ENCODE measurements at regions not wholly inside any gene's neighbourhood (a gene's known extent, or its start where the extent isn't known, plus 50 kb on each side); places are given as distances from the start of the nearest gene placed in this dataset. TPM values are rescaled to one million over a fixed set of nuclear protein-coding genes. Genes with fewer than 3 reads are reported as not detected.

DNA sequence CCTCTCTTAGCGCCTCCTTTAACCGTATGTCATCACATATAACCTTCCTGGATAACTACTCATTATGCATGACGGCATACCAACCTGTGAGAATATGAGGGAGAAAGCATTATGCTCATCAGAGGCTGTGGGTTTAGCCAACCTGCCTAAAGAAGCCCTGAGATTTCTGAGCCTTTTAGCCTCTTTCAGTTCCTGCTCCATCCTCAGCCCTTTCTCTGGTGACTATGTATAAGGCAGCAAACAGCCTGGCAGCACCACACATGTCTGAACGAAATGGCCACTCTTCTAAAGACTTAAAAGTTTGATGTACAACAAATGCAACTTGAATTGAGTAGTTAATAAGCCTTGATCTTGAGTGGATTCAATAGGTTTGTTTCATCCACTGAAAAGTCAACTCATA is 64.8 kb upstream of the SOX5 start:
- DNase-seq: no peak
- H3K27me3 Mint-ChIP-seq (ENCODE audit: unreplicated experiment): no peaks in the 10 kb centered on the region
- intact Hi-C loops (cut with micrococcal nuclease; ENCODE audit: unreplicated experiment): loop anchor here (5.0 kb wide), 1 partner anchor 763 kb away; no protein-coding TSS in a partner anchor
- no peak overlapping the region for H3K27ac Mint-ChIP-seq (ENCODE audit: unreplicated experiment)
- no peaks in the 10 kb centered on the region for H3K36me3 Mint-ChIP-seq (ENCODE audit: insufficient read depth, unreplicated experiment)
- CTCF ChIA-PET: interaction anchor here (0.6 kb wide), 1 partner anchor 222 kb away, joined by 5 read pairs; no protein-coding TSS in a partner anchor
- no peaks in the 10 kb centered on the region for H3K4me1 Mint-ChIP-seq (ENCODE audit: low read depth, unreplicated experiment)
- H3K4me3 Mint-ChIP-seq (ENCODE audit: low read depth, unreplicated experiment): no peak overlapping the region
- peaks cover 7% of the 10 kb centered on the region for H3K9me3 Mint-ChIP-seq (ENCODE audit: low read depth, unreplicated experiment)
- BruUV-seq (replicated peaks): no TSS peak
- TF ChIP-seq, protein P1, sequence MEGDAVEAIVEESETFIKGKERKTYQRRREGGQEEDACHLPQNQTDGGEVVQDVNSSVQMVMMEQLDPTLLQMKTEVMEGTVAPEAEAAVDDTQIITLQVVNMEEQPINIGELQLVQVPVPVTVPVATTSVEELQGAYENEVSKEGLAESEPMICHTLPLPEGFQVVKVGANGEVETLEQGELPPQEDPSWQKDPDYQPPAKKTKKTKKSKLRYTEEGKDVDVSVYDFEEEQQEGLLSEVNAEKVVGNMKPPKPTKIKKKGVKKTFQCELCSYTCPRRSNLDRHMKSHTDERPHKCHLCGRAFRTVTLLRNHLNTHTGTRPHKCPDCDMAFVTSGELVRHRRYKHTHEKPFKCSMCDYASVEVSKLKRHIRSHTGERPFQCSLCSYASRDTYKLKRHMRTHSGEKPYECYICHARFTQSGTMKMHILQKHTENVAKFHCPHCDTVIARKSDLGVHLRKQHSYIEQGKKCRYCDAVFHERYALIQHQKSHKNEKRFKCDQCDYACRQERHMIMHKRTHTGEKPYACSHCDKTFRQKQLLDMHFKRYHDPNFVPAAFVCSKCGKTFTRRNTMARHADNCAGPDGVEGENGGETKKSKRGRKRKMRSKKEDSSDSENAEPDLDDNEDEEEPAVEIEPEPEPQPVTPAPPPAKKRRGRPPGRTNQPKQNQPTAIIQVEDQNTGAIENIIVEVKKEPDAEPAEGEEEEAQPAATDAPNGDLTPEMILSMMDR (IDR thresholded peaks at IDR 0.05; ENCODE audit: unreplicated experiment): no peak

DNA sequence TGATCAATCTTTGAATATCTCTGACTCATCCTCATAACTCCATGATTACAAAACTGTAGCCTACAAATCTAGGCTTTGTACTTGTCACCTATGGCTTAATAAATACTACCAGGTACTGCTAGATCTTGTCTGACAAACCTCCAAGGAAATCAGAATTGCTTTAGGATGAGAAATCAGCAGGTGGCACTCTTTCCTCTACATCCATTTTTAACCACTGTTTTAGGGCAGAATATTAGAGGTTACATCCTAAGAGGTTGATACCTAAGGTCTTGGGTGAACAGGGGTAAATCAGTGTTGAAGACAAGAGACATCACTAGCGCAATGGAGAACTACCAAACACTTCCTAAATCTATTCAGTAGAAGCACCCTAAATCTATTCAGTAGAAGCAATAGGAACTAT is 63.1 kb upstream of the SOX5 start:
- CTCF ChIA-PET: no interaction called here
- Mint-ChIP-seq H3K27ac (ENCODE audit: unreplicated experiment) (no peak overlapping the region), H3K9me3 (ENCODE audit: low read depth, unreplicated experiment) (peaks cover 2% of the 10 kb centered on the region), H3K4me3 (ENCODE audit: low read depth, unreplicated experiment) (no peak overlapping the region), H3K4me1 (ENCODE audit: low read depth, unreplicated experiment) (no peaks in the 10 kb centered on the region), H3K36me3 (ENCODE audit: insufficient read depth, unreplicated experiment) (no peaks in the 10 kb centered on the region), H3K27me3 (ENCODE audit: unreplicated experiment) (no peaks in the 10 kb centered on the region)
- BruUV-seq (replicated peaks): no TSS peak
- intact Hi-C loops (cut with micrococcal nuclease; ENCODE audit: unreplicated experiment): loop anchor here (5.0 kb wide), 1 partner anchor 765 kb away; no protein-coding TSS in a partner anchor
- TF ChIP-seq, protein P1 (IDR thresholded peaks at IDR 0.05; ENCODE audit: unreplicated experiment): no peak
- no peak for DNase-seq

DNA sequence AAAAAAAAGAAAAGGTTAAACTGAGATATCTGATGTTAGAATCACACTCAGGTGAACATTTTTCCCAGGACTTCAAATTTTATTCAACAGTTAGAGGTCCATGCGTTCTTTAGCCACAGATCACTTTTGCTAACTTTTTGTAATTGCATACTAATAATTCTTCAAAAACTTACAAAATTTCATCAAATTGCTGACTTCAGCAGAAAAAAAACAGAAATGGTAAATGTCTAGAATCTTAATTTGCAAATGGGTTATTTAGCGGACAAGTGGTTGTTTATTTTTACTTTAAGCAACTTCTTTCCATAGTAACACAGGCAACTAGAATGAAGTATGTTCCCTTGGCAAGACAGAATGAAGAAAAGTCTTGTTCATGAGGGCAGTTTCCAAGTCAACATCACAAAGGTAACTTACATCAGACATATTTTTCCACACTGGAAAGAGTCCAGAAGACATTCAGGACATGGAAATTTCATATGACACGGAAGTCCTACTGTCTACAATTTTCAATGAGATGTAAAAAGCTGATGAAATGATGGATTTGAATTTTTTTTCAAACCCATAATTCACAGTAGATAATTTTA is 62.5 kb upstream of the SOX5 start:
- Mint-ChIP-seq H3K27me3 (ENCODE audit: unreplicated experiment) (no peaks in the 10 kb centered on the region), H3K27ac (ENCODE audit: unreplicated experiment) (no peak overlapping the region), H3K36me3 (ENCODE audit: insufficient read depth, unreplicated experiment) (no peaks in the 10 kb centered on the region), H3K9me3 (ENCODE audit: low read depth, unreplicated experiment) (peaks cover 2% of the 10 kb centered on the region), H3K4me1 (ENCODE audit: low read depth, unreplicated experiment) (no peaks in the 10 kb centered on the region), H3K4me3 (ENCODE audit: low read depth, unreplicated experiment) (no peak overlapping the region)
- CTCF ChIA-PET: no interaction called here
- TF ChIP-seq, protein P1 (IDR thresholded peaks at IDR 0.05; ENCODE audit: unreplicated experiment): no peak
- intact Hi-C loops (cut with micrococcal nuclease; ENCODE audit: unreplicated experiment): loop anchor here (5.0 kb wide), 1 partner anchor 765 kb away; no protein-coding TSS in a partner anchor
- no TSS peak for BruUV-seq (replicated peaks)
- DNase-seq: no peak

DNA sequence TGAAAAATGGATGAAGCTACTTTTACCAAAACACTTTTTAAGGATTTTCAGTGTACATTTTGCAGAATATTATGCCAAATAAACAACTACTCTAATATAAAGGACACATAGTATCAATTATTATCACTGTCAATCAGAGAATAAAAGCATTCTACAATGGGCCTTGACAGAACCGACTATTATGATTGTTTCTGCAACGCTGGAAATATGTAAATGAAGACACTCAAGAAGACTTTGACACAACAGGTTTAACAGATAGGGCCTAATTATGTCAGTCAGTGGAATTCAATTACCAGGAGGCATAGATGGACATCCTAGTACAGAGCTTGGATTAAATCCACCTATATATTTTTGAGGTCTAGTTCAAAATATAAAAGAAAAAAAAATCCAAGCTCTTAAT is 58.7 kb upstream of the SOX5 start:
- BruUV-seq (replicated peaks): no TSS peak
- intact Hi-C loops (cut with micrococcal nuclease; ENCODE audit: unreplicated experiment): no loop called here
- Mint-ChIP-seq H3K4me1 (ENCODE audit: low read depth, unreplicated experiment) (no peaks in the 10 kb centered on the region), H3K9me3 (ENCODE audit: low read depth, unreplicated experiment) (no peaks in the 10 kb centered on the region), H3K36me3 (ENCODE audit: insufficient read depth, unreplicated experiment) (no peaks in the 10 kb centered on the region), H3K27me3 (ENCODE audit: unreplicated experiment) (no peaks in the 10 kb centered on the region), H3K27ac (ENCODE audit: unreplicated experiment) (no peak overlapping the region), H3K4me3 (ENCODE audit: low read depth, unreplicated experiment) (no peak overlapping the region)
- TF ChIP-seq, protein P1 (IDR thresholded peaks at IDR 0.05; ENCODE audit: unreplicated experiment): no peak
- CTCF ChIA-PET: no interaction called here
- DNase-seq: no peak

Small RNAs in the stretch of these regions (microRNA-seq; reads per million reads assigned to microRNA genes)
- not detected for gene MIR920

All from Calu3 (cell line).